AG09319 (cell line): ENCODE measurements at regions not wholly inside any gene's neighbourhood (a gene's known extent, or its start where the extent isn't known, plus 50 kb on each side); places are given as distances from the start of the nearest gene placed in this dataset.
"Not testable (repeated sequence)": the region's sequence is repeated elsewhere in the genome, so short reads cannot be mapped to it uniquely, and the experiment has no call there.

Experiments
- DNase-seq: peaks from one replicate; pipeline ENCODE4 v3.0.0-alpha.2; 2010; ENCODE audit warnings: low read depth; ENCODE audit errors: extremely low read depth
- CTCF ChIP-seq: IDR thresholded peaks from 2 replicates; pipeline ENCODE4 v1.5.1; 2011; ENCODE audit warnings: low read depth, mild to moderate bottlenecking, inconsistent platforms, low read length, moderate library complexity

- DNase-seq = no peak
- TF ChIP-seq CTCF = no peak
These were observed 220.0 kb upstream of the SGCG start for GRCh38 chr13:22960827-22961226.

GRCh38 chr13:22961342-22961741 lies 219.4 kb upstream of the SGCG start:
- DNase-seq = not testable (repeated sequence)

GRCh38 chr13:22961835-22962537 lies 218.8 kb upstream of the SGCG start:
- no peak for DNase-seq
- no peak for TF ChIP-seq CTCF

- not testable (repeated sequence) for DNase-seq
These were observed 217.3 kb upstream of the SGCG start for GRCh38 chr13:22963384-22964053.

- no peak for DNase-seq
- no peak for TF ChIP-seq CTCF
These were observed 216.4 kb upstream of the SGCG start for GRCh38 chr13:22964245-22964966.

- DNase-seq = not testable (repeated sequence)
These were observed 215.5 kb upstream of the SGCG start for GRCh38 chr13:22965011-22965857.

GRCh38 chr13:22965858-22966239 lies 214.9 kb upstream of the SGCG start:
- DNase-seq = not testable (repeated sequence)

GRCh38 chr13:22966753-22967152 lies 214.0 kb upstream of the SGCG start:
- not testable (repeated sequence) for DNase-seq

- no peak for TF ChIP-seq CTCF
- DNase-seq = no peak
These were observed 213.1 kb upstream of the SGCG start for GRCh38 chr13:22967669-22968068.
